ENCODE measurements at regions not wholly inside any gene's neighbourhood (a gene's known extent, or its start where the extent isn't known, plus 50 kb on each side); places are given as distances from the start of the nearest gene placed in this dataset.

DNA sequence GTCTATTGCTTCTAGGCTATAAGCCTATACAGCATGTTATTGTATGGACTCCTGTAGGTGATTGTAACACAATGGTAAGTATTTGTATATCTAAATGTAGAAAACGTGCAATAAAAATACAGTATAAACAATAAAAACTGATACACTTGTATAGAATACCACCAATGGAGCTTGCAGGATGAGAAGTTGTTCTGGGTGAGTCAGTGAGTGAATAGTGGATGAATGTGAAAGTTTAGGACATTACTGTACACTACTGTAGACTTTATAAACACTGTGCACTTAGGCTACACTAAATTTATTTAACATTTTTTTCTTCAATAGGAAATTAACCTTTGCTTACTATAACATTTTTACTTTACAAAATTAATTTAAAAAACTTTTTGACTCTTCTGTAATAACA lies 679.2 kb upstream of the ZNF804A start:
- TF ChIP-seq POLR2A (IDR thresholded peaks at IDR 0.05; ENCODE audit: low read depth) (no peak), EP300 (IDR thresholded peaks at IDR 0.05) (no peak)
- TF ChIP-seq, protein P1, sequence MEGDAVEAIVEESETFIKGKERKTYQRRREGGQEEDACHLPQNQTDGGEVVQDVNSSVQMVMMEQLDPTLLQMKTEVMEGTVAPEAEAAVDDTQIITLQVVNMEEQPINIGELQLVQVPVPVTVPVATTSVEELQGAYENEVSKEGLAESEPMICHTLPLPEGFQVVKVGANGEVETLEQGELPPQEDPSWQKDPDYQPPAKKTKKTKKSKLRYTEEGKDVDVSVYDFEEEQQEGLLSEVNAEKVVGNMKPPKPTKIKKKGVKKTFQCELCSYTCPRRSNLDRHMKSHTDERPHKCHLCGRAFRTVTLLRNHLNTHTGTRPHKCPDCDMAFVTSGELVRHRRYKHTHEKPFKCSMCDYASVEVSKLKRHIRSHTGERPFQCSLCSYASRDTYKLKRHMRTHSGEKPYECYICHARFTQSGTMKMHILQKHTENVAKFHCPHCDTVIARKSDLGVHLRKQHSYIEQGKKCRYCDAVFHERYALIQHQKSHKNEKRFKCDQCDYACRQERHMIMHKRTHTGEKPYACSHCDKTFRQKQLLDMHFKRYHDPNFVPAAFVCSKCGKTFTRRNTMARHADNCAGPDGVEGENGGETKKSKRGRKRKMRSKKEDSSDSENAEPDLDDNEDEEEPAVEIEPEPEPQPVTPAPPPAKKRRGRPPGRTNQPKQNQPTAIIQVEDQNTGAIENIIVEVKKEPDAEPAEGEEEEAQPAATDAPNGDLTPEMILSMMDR (IDR thresholded peaks at IDR 0.05): no peak

Data from esophagus muscularis mucosa (tissue), 4 donors.